Stimulated activated CD4-positive, alpha-beta T cell treated with anti-CD3 and anti-CD28 coated beads, Interleukin-1b, Interleukin-23, amount 100 ng/mL, for 4 hours (primary cell): ENCODE measurements at regions not wholly inside any gene's neighbourhood (a gene's known extent, or its start where the extent isn't known, plus 50 kb on each side); places are given as distances from the start of the nearest gene placed in this dataset.
"Not testable (repeated sequence)": the region's sequence is repeated elsewhere in the genome, so short reads cannot be mapped to it uniquely, and the experiment has no call there.

Experiments used
- DNase-seq, 2 donors: peaks; one replicate each; pipeline ENCODE4 v3.0.0-alpha.2; 2020; ENCODE audit warnings: low read depth in 2 of 2

DNA sequence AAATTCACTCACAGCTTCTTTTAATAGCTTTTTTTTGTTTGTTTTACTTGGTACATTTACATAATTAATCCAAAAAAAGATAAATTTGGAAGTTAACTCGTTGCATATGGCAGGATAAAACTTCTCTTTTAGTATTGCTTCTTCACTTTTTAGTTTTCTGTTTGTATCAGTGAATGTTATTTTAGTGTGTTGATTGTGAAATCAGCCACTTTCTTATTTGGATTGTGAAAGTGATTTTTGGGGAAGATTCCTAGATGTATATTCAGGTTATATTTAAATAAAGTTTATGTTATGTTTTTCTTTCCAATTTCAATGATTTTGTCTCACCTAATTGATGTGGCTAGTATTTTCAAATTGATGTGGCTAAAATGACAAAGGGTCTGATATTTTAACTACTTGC, 693.9 kb upstream of the MGAT4C start:
- no peak for DNase-seq

DNA sequence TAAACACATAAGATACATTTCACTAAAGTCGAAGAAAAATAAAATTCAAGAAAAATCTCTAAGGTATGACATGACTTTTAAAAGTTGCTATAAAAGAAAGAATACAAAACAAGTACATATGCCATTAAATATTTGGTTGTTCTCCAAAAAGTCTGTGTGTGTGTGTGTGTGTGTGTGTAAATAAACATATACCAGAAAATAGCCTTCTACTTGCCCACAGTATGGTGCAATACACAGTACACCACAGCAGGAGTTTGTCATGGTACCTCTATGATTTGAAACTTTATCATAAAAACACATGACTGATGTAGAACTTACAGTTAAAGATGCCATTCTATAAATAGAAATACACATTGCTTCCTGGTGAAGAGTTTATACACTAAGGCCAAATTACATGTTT, 692.7 kb upstream of the MGAT4C start:
- DNase-seq, result no peak

DNA sequence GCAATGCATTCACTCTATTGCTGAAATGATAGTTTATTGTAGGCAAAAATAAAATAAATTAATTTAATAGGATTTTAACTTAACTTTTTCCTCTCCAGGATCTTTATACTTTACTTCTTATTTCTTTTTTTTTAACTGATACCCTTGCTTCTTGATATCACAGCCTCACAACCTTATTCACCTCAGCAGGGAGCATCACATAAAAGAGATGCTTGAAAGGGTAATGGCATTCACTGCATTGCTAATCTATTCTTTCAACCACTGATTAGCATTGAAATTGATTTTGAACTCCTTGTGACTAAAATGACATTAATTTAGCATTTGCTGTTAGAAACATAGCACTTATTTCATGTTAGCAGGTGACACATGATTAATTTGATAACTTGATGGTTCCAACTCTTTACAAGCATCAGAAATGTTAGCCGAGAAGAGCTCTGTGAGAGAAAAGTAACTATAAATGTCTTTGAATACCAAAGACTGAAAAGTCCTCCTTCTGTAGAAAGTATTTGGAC, 689.5 kb upstream of the MGAT4C start:
- DNase-seq, result no peak

DNA sequence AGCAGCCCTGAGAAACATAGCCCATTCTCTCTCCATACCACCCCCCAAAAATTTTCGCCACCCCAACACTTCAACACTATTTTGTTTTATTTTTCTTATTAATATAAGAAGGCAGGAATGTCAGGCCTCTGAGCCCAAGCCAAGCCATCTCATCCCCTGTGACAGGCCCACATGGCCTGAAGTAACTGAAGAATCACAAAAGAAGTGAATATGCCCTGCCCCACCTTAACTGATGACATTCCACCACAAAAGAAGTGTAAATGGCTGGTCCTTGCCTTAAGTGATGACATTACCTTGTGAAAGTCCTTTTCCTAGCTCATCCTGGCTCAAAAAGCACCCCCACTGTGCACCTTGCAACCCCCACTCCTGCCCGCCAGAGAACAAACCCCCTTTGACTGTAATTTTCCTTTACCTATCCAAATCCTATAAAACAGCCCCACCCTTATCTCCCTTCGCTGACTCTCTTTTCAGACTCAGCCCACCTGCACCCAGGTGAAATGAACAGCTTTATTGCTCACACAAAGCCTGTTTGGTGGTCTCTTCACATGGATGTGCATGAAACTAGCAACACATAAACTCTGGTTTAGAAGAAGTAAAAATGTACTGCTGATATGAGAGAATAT, 688.1 kb upstream of the MGAT4C start:
- not testable (repeated sequence) for DNase-seq

DNA sequence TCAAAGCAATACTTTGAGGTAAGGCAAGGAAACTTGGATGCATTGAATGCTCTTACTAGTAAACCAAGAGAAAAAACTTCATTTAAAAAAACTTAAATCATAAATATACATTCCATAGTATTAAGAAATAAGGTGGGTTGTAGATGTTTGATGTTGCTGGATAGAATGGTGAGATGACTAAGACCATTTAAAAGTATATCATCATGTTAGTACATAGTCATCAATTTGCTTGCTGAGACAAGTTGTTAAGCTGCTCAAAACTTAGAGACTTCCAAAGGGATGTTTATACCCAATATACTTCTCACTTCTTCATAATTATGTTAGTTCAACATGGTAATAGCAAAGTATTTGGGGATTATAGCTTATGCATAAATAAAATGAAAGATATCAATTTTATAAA, 675.5 kb upstream of the MGAT4C start:
- no peak for DNase-seq

DNA sequence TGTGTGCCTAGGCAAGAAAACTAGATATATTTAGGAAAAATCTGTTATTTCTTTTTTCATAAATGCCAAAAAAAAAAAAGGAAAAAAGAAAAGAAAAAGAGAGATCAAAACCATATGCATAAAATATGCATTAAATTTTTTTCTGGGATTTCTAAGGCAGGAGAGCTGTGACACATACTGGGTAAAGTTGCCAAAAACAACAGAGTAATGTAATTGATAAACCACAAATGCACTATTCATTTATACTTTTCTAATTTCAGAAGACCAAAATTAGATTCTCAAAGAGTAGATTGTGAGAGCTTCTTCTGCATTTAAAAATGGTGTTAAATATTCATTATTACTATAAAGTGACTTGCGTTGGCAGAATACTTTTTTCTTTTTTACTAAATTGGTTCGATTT, 673.8 kb upstream of the MGAT4C start:
- no peak for DNase-seq

DNA sequence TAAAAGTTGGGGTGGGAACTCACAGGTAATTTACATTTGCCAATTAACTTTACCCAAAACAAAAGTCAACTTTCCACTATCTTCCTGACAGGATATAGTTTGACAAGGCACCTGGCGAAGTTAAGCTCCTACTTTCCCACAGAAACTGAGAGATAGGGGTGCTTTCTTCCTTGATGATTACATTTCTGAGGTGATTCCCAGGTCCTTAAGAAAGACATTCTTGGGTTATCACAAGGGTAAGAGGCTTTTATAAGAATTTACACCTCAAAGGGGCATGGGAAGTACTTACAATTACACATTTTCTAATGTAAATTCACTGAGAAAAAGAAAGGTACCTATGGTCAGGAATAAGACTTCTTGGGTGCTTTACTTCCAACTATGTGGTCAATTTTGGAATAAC, 660.9 kb upstream of the MGAT4C start:
- no peak for DNase-seq

DNA sequence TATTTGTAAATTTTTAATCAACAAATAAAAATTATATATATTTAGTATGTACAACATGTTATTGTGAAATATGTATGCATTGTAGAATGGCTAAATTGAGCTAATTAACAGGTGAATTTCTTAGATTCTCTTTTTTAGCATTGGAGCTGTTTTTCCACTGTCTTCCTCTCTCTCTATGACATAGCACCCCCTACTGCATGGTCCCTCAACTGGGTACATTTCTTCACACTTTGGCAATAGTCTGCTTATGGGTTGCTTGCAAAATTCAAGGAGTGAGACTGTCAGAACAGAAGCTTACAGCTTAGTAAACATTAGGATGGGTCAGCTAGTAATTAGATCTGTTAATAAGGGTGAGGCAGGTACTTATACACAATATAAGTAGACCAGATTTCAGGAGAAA, 658.5 kb upstream of the MGAT4C start:
- no peak for DNase-seq

DNA sequence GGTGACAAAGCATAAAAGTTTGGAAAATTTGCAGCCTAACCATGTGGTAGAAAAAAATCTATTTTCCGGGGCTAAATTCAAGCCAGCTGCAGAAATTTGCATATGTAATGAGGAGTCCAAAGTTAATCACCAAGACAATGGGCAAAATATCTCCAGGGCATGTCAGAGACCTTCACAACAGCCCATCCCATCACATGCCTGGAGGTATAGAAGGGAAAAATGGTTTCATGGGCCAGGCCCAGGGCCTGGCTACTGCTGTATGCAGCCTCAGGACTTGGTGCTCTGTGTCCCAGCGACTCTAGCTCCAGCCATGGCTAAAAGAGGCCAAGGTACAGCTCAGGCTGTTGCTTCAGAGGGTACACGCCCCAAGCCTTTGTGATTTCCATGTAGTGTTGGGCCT, 655.8 kb upstream of the MGAT4C start:
- DNase-seq, result no peak

DNA sequence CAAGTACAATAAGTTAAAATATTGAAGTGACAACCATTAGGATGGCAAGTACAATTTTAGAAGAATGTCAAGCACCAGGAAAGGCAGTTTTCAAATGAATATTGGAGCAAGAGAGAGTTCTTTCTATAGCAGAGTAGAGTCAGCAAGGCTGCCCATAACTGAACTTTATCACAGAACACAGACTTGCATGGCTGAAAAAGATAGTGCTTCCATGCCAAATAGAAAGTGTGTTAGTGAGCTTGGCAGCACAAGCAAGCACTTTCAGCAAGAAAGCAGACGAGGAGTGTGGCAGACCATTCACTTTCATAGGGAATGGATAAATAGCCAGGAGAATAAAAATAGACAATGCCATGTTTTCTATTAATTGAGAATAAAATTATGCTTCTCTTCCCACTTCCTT, 647.0 kb upstream of the MGAT4C start:
- no peak for DNase-seq

DNA sequence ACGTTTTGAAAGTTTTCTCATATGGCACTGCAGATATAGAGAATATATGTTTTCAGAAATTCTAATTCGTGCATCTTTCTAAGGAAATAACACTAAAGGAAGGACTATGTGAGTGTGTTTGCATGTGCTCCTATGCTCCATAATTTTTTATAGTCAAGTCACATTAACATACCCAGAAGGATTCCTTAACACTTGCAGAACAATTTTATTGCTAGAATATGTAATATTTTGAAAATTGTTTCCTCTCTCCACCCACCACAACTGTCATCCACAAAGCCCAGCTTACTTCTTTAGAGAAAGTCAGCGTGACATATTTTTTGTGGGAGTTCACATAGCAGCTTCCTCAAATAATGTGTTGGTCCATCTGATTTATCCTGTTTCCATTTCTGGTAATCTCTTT, 604.6 kb upstream of the MGAT4C start:
- DNase-seq, result no peak

DNA sequence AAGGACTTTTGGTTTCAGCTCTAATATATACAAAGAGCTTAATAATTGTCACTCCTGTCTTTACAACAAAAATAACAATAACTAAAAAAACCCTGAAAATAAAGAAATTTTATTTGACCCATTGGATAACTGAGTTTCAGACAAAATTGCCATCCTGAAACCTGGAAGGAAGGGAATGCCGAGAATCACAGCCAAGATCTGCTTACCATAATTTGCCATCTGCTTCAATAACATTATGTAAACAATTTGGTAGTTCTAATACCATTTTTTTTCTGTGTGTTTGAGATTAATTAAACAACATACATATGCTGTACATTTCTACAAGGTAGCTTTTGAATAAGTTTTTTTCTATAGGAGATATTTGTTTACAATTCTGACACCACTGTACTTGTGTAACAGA, 596.3 kb upstream of the MGAT4C start:
- DNase-seq, result no peak

DNA sequence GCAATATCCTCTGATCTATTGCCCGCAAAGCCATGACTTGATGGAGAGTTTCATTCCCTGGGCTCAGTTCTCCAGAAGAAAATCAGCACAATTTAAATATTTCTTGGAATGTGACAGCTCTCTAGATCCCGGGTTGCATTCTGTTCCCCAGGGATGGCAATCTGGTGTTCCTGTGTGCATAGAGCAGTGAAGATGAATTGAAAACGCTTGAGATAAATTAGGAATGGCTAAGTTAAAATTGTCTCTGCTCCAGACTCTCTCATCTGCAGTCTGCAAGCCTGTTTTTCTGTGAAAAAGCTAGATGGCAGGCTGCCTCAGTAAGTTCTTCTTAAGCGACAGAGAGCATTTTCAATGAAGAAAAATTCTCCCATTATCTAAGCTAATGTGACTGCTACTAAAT, 582.5 kb upstream of the MGAT4C start:
- DNase-seq, result no peak

DNA sequence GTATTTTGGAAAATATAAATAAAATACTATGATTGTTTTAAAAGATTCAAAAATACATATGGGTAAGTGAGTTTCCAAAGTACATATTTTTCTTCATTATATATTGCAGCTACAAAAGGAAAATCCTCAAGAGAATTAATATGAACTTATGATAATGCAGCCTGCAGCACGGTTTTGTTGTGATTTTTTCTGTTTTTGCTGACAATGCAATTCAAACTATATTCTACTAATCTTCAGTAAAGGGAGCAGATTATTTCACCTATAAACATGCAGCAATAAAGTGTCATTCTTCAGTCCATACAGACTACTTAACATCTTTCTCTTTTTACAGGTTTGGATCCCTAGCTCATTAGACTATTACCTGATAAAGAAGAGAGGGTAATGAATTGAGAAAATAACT, 582.1 kb upstream of the MGAT4C start:
- no peak for DNase-seq

DNA sequence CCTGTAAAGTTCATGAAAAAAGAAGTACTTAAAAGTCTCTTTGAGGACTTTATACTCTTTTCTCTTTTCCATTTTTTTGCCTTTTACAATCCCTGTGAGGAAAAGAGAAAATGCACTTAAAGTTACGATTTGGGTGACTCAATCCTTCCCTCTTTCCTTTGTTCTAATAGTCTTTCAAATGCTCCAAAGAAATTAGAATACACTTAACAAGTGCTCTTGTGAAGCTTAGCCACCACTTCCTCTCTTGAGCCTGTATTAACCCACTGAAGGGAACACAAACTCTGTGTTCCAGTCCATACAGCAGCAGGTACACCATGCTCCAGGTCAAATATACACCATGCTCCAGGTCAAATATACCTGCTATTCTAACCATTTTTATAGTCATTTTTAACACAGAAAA, 581.1 kb upstream of the MGAT4C start:
- DNase-seq, result no peak

DNA sequence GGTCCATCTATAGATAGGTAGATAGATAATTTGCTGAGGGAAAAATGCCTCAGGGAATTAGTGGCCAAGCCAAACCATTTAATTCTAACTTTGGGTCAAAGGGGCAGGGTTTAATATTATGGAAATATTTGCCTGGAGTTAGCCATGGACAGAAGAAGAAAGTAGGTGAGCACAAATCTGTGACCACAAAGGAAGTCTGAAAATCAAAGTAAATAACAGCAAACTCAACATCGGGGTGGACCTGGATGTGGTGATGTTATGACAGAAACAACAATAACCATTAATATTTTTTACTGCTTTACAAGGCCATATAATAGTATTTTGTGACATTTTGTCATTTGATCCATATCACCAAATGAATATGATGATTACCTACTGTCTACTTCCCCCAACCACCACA, 578.0 kb upstream of the MGAT4C start:
- no peak for DNase-seq

DNA sequence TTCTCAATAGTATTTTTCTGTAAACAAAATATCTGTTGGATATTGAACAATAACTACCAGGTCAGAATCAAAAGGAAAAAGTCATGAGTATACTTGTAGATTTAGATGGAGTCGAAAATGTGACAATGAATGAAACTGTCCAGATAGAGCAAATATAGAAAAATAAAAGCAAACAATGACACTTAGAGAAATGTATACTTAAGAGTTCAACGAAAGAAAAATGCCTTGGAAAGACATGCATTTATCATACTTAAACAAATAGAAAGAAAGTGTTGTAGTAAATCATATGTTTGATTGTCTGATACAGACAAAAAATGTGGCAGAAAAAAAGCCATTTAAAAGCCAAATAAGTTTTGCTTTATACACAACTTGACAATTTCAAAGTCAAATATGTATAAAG, 571.2 kb upstream of the MGAT4C start:
- DNase-seq, result no peak

DNA sequence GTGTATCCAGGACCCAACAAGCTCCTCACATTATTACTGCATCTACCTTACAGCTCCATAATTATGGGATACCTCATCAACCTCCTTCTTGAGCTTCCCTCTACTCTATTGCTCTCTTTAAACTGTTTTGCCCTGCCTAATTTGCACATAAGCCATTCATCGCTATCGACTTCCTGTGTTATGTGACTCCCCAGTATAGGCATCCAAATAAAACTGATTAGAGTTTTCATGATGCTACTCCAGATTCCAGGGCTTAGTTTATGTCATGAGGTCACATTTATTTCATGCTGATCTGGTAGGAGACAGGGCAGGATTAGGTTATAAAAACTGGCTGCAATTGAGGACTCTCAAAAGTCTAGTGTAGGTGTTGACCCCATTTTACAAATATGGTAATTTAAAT, 569.9 kb upstream of the MGAT4C start:
- DNase-seq, result no peak

DNA sequence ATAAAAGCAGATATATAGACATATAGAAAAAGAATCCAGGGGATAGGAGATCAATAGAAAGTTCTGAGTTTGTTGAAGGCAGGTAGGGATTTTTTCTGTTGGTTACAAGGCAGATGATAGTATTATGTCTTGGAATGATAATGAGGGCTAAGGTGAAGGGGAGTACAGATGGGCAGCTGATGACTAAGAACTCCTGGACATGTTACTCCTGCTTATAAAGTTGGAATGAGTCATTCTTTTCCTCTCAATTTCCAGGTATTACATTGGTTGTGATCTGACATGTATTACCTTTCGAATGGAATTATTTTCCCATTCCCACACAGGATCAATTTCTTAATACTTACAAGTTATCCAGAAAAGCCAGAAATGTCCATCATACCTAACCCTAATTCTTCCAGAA, 545.2 kb upstream of the MGAT4C start:
- DNase-seq, result no peak

DNA sequence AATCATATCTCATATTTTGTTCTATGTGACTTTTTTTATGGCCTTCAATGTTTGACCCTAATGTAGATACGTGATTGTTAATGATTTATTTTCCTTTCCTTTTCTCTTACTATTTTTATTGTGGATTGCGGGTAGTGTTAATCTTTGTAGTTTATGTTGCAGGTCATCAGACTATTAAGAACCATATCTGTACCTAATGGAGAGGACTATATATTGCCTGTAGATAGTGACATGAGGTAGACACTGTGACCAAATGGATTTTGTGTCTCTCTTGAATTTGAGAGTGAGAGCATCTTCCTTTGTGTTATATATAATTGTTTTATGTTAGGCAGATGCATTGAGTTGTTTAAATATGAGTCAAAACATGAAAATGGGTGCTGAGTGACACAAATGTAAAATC, 543.4 kb upstream of the MGAT4C start:
- DNase-seq, result no peak

DNA sequence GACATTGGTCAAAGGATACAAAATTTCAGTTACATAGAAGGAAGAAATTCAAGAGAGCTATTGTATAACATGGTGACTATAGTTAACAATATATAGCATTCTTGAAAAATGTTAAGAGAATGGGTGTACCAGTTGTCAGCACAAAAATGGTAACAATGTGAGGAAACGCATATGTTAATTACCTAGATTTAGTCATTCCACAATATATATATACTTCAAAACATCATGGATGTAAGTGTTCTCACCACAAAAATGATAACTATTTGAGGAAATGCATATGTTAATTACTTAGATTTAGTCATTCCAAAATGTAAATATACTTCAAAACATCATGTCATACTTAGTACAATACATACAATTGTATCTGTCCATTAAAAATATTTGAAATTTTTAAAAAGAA, 540.4 kb upstream of the MGAT4C start:
- DNase-seq, result no peak

DNA sequence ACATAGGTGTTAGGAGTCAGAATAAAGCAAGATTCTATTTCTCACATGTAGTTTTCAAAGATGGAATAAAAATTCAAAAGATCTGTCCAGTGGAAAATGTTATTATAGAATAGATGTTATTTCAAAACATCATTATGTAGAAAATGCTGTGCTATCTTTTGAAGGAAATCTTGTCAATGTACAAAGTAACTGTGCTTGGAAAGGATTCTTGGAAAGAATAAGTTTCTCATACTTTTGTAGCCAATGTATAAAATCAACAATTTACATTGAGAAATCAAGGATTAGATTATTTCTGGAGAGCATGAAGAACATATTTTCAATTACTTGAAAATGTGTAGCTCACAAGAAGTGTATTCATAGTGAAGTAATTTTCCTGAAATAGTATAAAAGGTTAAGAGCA, 532.5 kb upstream of the MGAT4C start:
- DNase-seq, result no peak

DNA sequence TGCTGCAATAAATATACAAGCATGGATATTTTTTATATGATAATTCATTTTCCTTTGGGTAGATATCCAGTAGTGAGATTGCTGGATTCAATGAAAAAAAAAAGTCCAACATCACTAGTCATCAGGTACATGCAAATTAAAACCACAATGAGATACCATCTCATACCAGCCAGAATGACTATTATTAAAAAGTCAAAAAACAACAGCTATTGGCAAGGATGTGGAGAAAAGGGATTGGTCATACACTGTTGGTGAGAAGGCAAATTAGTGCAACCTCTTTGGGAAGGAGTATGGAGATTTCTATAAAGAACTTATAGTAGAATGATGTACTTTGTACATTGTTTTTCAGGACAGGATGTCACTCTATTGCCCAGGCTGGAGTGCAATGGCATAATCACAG, 531.2 kb upstream of the MGAT4C start:
- DNase-seq, result no peak

DNA sequence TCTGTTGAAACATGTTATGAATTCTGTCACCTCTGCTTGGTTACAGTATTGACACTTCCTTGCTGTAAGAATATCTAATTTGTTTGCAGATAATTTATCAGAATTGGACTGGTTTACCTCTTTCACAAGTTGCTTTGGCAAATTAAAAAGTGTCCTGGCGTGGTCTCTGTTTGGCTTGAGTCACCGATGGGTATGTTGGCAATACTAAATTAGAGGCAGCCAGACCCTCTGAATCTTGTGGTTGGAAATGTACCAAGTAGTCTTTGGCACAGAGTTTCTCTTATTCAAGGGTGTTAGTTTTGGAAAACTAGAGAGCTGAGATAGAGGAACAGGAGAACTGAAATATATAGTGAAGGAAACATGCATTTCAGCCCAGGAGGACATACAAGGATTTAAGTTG, 521.1 kb upstream of the MGAT4C start:
- no peak for DNase-seq
